A549 (cell line): ENCODE measurements at regions not wholly inside any gene's neighbourhood (a gene's known extent, or its start where the extent isn't known, plus 50 kb on each side); places are given as distances from the start of the nearest gene placed in this dataset.

Experiments used
- CTCF ChIP-seq: fragments of >200 bp; sonication (Bioruptor Twin); formaldehyde crosslinking; IDR thresholded peaks from 3 replicates; pipeline ENCODE4 v1.5.1; 2016
- EP300 ChIP-seq, 2 experiments: fragments of >200 bp; sonication (Bioruptor Twin); formaldehyde crosslinking; IDR thresholded peaks; 2 replicates in 1 of 2; 3 replicates in 1 of 2; pipeline ENCODE4 v1.6.1; 2016 to 2017
- KDM1A ChIP-seq: fragments of 200-600 bp; sonication (generic); IDR thresholded peaks from 2 replicates; pipeline ENCODE4 v1.6.1; 2016; ENCODE audit warnings: low read depth, mild to moderate bottlenecking
- POLR2A ChIP-seq: IDR thresholded peaks from 2 replicates; pipeline ENCODE4 v1.6.1; 2012; ENCODE audit warnings: mild to moderate bottlenecking, low read length
- SMC3 ChIP-seq: fragments of >200 bp; sonication (Bioruptor Twin); formaldehyde crosslinking; IDR thresholded peaks from 3 replicates; pipeline ENCODE4 v1.6.1; 2018; ENCODE audit warnings: inconsistent platforms
- TFCP2L1 ChIP-seq: fragments of 250-450 bp; sonication (Bioruptor Pico); IDR thresholded peaks from 2 replicates; pipeline ENCODE4 v1.5.0; 2021; ENCODE audit warnings: mild to moderate bottlenecking
- TF ChIP-seq, protein P1 (sequence below): IDR thresholded peaks from 2 replicates; pipeline ENCODE4 v1.6.1; 2012

DNA sequence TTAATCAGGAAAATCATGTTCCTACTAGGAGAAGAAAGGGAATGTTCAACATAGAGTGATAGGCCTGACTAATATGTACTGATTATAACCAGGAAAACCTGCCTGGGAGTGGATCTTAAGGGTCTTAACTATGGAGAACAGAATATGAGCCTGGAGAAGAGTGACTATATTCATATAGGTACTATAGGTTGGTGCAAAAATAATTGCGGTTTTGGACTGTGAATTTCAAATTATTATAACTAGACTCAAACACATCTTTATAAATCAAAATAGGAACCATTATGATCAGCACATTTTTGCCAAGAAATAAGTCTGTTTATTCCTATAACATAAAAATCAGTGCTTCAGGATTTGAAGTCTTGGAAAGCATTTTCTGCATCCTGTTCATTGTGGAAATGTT lies 189.8 kb upstream of the ADAMTS5 start:
- no peak for TF ChIP-seq CTCF
- no peak for TF ChIP-seq SMC3
- no peak for TF ChIP-seq EP300 (IDR thresholded peaks at IDR 0.05)
- TF ChIP-seq, protein P1, sequence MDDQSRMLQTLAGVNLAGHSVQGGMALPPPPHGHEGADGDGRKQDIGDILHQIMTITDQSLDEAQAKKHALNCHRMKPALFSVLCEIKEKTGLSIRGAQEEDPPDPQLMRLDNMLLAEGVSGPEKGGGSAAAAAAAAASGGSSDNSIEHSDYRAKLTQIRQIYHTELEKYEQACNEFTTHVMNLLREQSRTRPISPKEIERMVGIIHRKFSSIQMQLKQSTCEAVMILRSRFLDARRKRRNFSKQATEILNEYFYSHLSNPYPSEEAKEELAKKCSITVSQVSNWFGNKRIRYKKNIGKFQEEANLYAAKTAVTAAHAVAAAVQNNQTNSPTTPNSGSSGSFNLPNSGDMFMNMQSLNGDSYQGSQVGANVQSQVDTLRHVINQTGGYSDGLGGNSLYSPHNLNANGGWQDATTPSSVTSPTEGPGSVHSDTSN: no peak
- no peak for TF ChIP-seq POLR2A
- no peak for TF ChIP-seq KDM1A
- no peak for TF ChIP-seq TFCP2L1 (CRISPR knock-in tag)
